ENCODE measurements at regions not wholly inside any gene's neighbourhood (a gene's known extent, or its start where the extent isn't known, plus 50 kb on each side); places are given as distances from the start of the nearest gene placed in this dataset.

- no peak for TF ChIP-seq TAF1 (IDR thresholded peaks at IDR 0.05; ENCODE audit: borderline replicate concordance, low read depth, low read length)
- TF ChIP-seq POLR2AphosphoS5 (IDR thresholded peaks at IDR 0.05; ENCODE audit: low read depth, low read length): no peak
These were observed 187.8 kb upstream of the NR3C2 start for GRCh38 chr4:148630051-148630450.
